ENCODE measurements at regions not wholly inside any gene's neighbourhood (a gene's known extent, or its start where the extent isn't known, plus 50 kb on each side); places are given as distances from the start of the nearest gene placed in this dataset.

GRCh38 chr10:106132956-106133355 is 1031.5 kb downstream of the SORCS1 start:
- no peak overlapping the region for H3K27ac ChIP-seq (ENCODE audit: low read length)
- H3K9me3 ChIP-seq (ENCODE audit: control insufficient read depth, insufficient read depth, low read length) = no peaks in the 10 kb centered on the region
- no peak overlapping the region for H3K4me3 ChIP-seq (ENCODE audit: low read length)
- no peaks in the 10 kb centered on the region for H3K4me1 ChIP-seq (ENCODE audit: control insufficient read depth, insufficient read depth, low read length)
- H3K36me3 ChIP-seq (ENCODE audit: control insufficient read depth, insufficient read depth, low read length) = no peaks in the 10 kb centered on the region
- no peaks in the 10 kb centered on the region for H3K27me3 ChIP-seq (ENCODE audit: control insufficient read depth, insufficient read depth, low read length)
- WGBS (ENCODE audit: insufficient coverage, insufficient read length) = no CpG with 5 or more reads among the region's 3 CpGs
- DNase-seq (ENCODE audit: low read depth, low spot score) = no peak

- no peak for DNase-seq (ENCODE audit: low read depth, low spot score)
- Histone ChIP-seq H3K27me3 (ENCODE audit: control insufficient read depth, insufficient read depth, low read length) (no peaks in the 10 kb centered on the region), H3K4me3 (ENCODE audit: low read length) (no peak overlapping the region), H3K27ac (ENCODE audit: low read length) (no peak overlapping the region), H3K36me3 (ENCODE audit: control insufficient read depth, insufficient read depth, low read length) (no peaks in the 10 kb centered on the region), H3K9me3 (ENCODE audit: control insufficient read depth, insufficient read depth, low read length) (no peaks in the 10 kb centered on the region), H3K4me1 (ENCODE audit: control insufficient read depth, insufficient read depth, low read length) (no peaks in the 10 kb centered on the region; the same call in 1 of the 2 replicates)
- no CpG with 5 or more reads among the region's 8 CpGs for WGBS (ENCODE audit: insufficient coverage, insufficient read length)
Observed at GRCh38 chr10:106114656-106115186, 1049.8 kb downstream of the SORCS1 start.

- Histone ChIP-seq H3K4me1 (ENCODE audit: control insufficient read depth, insufficient read depth, low read length) (no peaks in the 10 kb centered on the region; the same call in 1 of the 2 replicates), H3K36me3 (ENCODE audit: control insufficient read depth, insufficient read depth, low read length) (no peaks in the 10 kb centered on the region), H3K27me3 (ENCODE audit: control insufficient read depth, insufficient read depth, low read length) (no peaks in the 10 kb centered on the region), H3K4me3 (ENCODE audit: low read length) (no peak overlapping the region), H3K27ac (ENCODE audit: low read length) (no peak overlapping the region), H3K9me3 (ENCODE audit: control insufficient read depth, insufficient read depth, low read length) (no peaks in the 10 kb centered on the region)
- WGBS (ENCODE audit: insufficient coverage, insufficient read length) = no CpG with 5 or more reads among the region's 1 CpG
- no peak for DNase-seq (ENCODE audit: low read depth, low spot score)
Observed at GRCh38 chr10:106111246-106111645, 1053.3 kb downstream of the SORCS1 start.

GRCh38 chr10:106107706-106108105 is 1056.8 kb downstream of the SORCS1 start:
- H3K27me3 ChIP-seq (ENCODE audit: control insufficient read depth, insufficient read depth, low read length) = no peaks in the 10 kb centered on the region
- H3K4me3 ChIP-seq (ENCODE audit: low read length) = no peak overlapping the region
- H3K9me3 ChIP-seq (ENCODE audit: control insufficient read depth, insufficient read depth, low read length) = no peaks in the 10 kb centered on the region

GRCh38 chr10:106106114-106106513 is 1058.4 kb downstream of the SORCS1 start:
- Histone ChIP-seq H3K36me3 (ENCODE audit: control insufficient read depth, insufficient read depth, low read length) (no peaks in the 10 kb centered on the region), H3K4me1 (ENCODE audit: control insufficient read depth, insufficient read depth, low read length) (no peaks in the 10 kb centered on the region), H3K27me3 (ENCODE audit: control insufficient read depth, insufficient read depth, low read length) (no peaks in the 10 kb centered on the region), H3K27ac (ENCODE audit: low read length) (no peak overlapping the region), H3K9me3 (ENCODE audit: control insufficient read depth, insufficient read depth, low read length) (no peaks in the 10 kb centered on the region), H3K4me3 (ENCODE audit: low read length) (no peak overlapping the region)
- no peak for DNase-seq (ENCODE audit: low read depth, low spot score)
- no CpG with 5 or more reads among the region's 2 CpGs for WGBS (ENCODE audit: insufficient coverage, insufficient read length)

More at GRCh38 chr10:106107706-106108105, 1056.8 kb downstream of the SORCS1 start:
- H3K36me3 ChIP-seq (ENCODE audit: control insufficient read depth, insufficient read depth, low read length) = no peaks in the 10 kb centered on the region
- H3K27ac ChIP-seq (ENCODE audit: low read length) = no peak overlapping the region
- no peak for DNase-seq (ENCODE audit: low read depth, low spot score)
- H3K4me1 ChIP-seq (ENCODE audit: control insufficient read depth, insufficient read depth, low read length) = no peaks in the 10 kb centered on the region

- H3K9me3 ChIP-seq (ENCODE audit: control insufficient read depth, insufficient read depth, low read length) = no peaks in the 10 kb centered on the region
- DNase-seq (ENCODE audit: low read depth, low spot score) = no peak
- no peak overlapping the region for H3K27ac ChIP-seq (ENCODE audit: low read length)
- no peaks in the 10 kb centered on the region for H3K4me1 ChIP-seq (ENCODE audit: control insufficient read depth, insufficient read depth, low read length)
- H3K36me3 ChIP-seq (ENCODE audit: control insufficient read depth, insufficient read depth, low read length) = no peaks in the 10 kb centered on the region
- H3K27me3 ChIP-seq (ENCODE audit: control insufficient read depth, insufficient read depth, low read length) = no peaks in the 10 kb centered on the region
- no peak overlapping the region for H3K4me3 ChIP-seq (ENCODE audit: low read length)
Observed at GRCh38 chr10:106089855-106090254, 1074.7 kb downstream of the SORCS1 start.

GRCh38 chr10:106086391-106086790 is 1078.1 kb downstream of the SORCS1 start:
- H3K27me3 ChIP-seq (ENCODE audit: control insufficient read depth, insufficient read depth, low read length) = no peaks in the 10 kb centered on the region
- no peaks in the 10 kb centered on the region for H3K4me1 ChIP-seq (ENCODE audit: control insufficient read depth, insufficient read depth, low read length)
- no peak overlapping the region for H3K27ac ChIP-seq (ENCODE audit: low read length)
- H3K4me3 ChIP-seq (ENCODE audit: low read length) = no peak overlapping the region
- DNase-seq (ENCODE audit: low read depth, low spot score) = no peak
- H3K36me3 ChIP-seq (ENCODE audit: control insufficient read depth, insufficient read depth, low read length) = no peaks in the 10 kb centered on the region
- H3K9me3 ChIP-seq (ENCODE audit: control insufficient read depth, insufficient read depth, low read length) = no peaks in the 10 kb centered on the region
- no CpG with 5 or more reads among the region's 1 CpG for WGBS (ENCODE audit: insufficient coverage, insufficient read length)

- Histone ChIP-seq H3K27ac (ENCODE audit: low read length) (no peak overlapping the region), H3K9me3 (ENCODE audit: control insufficient read depth, insufficient read depth, low read length) (no peaks in the 10 kb centered on the region), H3K4me1 (ENCODE audit: control insufficient read depth, insufficient read depth, low read length) (no peaks in the 10 kb centered on the region; the same call in 1 of the 2 replicates), H3K27me3 (ENCODE audit: control insufficient read depth, insufficient read depth, low read length) (no peaks in the 10 kb centered on the region), H3K36me3 (ENCODE audit: control insufficient read depth, insufficient read depth, low read length) (no peaks in the 10 kb centered on the region), H3K4me3 (ENCODE audit: low read length) (no peak overlapping the region)
- no peak for DNase-seq (ENCODE audit: low read depth, low spot score)
- WGBS (ENCODE audit: insufficient coverage, insufficient read length) = no CpG with 5 or more reads among the region's 2 CpGs
Observed at GRCh38 chr10:106083572-106083971, 1080.9 kb downstream of the SORCS1 start.

- DNase-seq (ENCODE audit: low read depth, low spot score) = no peak
- Histone ChIP-seq H3K27ac (ENCODE audit: low read length) (no peak overlapping the region), H3K9me3 (ENCODE audit: control insufficient read depth, insufficient read depth, low read length) (no peaks in the 10 kb centered on the region), H3K4me1 (ENCODE audit: control insufficient read depth, insufficient read depth, low read length) (no peaks in the 10 kb centered on the region; the same call in 1 of the 2 replicates), H3K4me3 (ENCODE audit: low read length) (no peak overlapping the region), H3K36me3 (ENCODE audit: control insufficient read depth, insufficient read depth, low read length) (no peaks in the 10 kb centered on the region), H3K27me3 (ENCODE audit: control insufficient read depth, insufficient read depth, low read length) (no peaks in the 10 kb centered on the region)
- no CpG with 5 or more reads among the region's 3 CpGs for WGBS (ENCODE audit: insufficient coverage, insufficient read length)
Observed at GRCh38 chr10:106082865-106083264, 1081.6 kb downstream of the SORCS1 start.

GRCh38 chr10:106078895-106079576 is 1085.5 kb downstream of the SORCS1 start:
- no peaks in the 10 kb centered on the region; the same call in 1 of the 2 replicates for H3K4me1 ChIP-seq (ENCODE audit: control insufficient read depth, insufficient read depth, low read length)
- H3K9me3 ChIP-seq (ENCODE audit: control insufficient read depth, insufficient read depth, low read length) = no peaks in the 10 kb centered on the region
- no peak for DNase-seq (ENCODE audit: low read depth, low spot score)
- no peak overlapping the region for H3K4me3 ChIP-seq (ENCODE audit: low read length)
- WGBS (ENCODE audit: insufficient coverage, insufficient read length) = no CpG with 5 or more reads among the region's 9 CpGs
- H3K27me3 ChIP-seq (ENCODE audit: control insufficient read depth, insufficient read depth, low read length) = no peaks in the 10 kb centered on the region
- H3K27ac ChIP-seq (ENCODE audit: low read length) = no peak overlapping the region
- no peaks in the 10 kb centered on the region for H3K36me3 ChIP-seq (ENCODE audit: control insufficient read depth, insufficient read depth, low read length)

GRCh38 chr10:106076496-106076895 is 1088.0 kb downstream of the SORCS1 start:
- H3K4me3 ChIP-seq (ENCODE audit: low read length) = no peak overlapping the region
- DNase-seq (ENCODE audit: low read depth, low spot score) = no peak
- no peak overlapping the region for H3K27ac ChIP-seq (ENCODE audit: low read length)
- H3K27me3 ChIP-seq (ENCODE audit: control insufficient read depth, insufficient read depth, low read length) = no peaks in the 10 kb centered on the region
- no peaks in the 10 kb centered on the region for H3K36me3 ChIP-seq (ENCODE audit: control insufficient read depth, insufficient read depth, low read length)
- no peaks in the 10 kb centered on the region; the same call in 1 of the 2 replicates for H3K4me1 ChIP-seq (ENCODE audit: control insufficient read depth, insufficient read depth, low read length)
- no peaks in the 10 kb centered on the region for H3K9me3 ChIP-seq (ENCODE audit: control insufficient read depth, insufficient read depth, low read length)
